Karpas-422 (cell line): ENCODE measurements at regions not wholly inside any gene's neighbourhood (a gene's known extent, or its start where the extent isn't known, plus 50 kb on each side); places are given as distances from the start of the nearest gene placed in this dataset.
A peak's percentile ranks its signal among the peaks of the same experiment; 100 is the strongest.
"Not testable (repeated sequence)": the region's sequence is repeated elsewhere in the genome, so short reads cannot be mapped to it uniquely, and the experiment has no call there.

Experiments
- DNase-seq: peaks from one replicate; pipeline ENCODE4 v3.0.0-alpha.2; 2015
- H2AFZ ChIP-seq: fragments of 200-600 bp; sonication (generic); 2 replicates; pipeline ENCODE4 v1.6.1; 2014; ENCODE audit warnings: antibody characterized with exemption, low read length, mixed read lengths
- H3K27ac ChIP-seq: fragments of 200-600 bp; sonication (generic); 2 replicates; pipeline ENCODE4 v1.5.1; 2014; ENCODE audit warnings: mild to moderate bottlenecking, low read length, moderate library complexity
- H3K27me3 ChIP-seq: fragments of 200-600 bp; sonication (generic); 2 replicates; pipeline ENCODE4 v1.6.1; 2014; ENCODE audit warnings: low read length, mixed read lengths
- H3K36me3 ChIP-seq: fragments of 200-600 bp; sonication (generic); 2 replicates; pipeline ENCODE4 v1.6.1; 2014; ENCODE audit warnings: low read length, mixed read lengths; ENCODE audit not compliant: insufficient read depth
- H3K4me1 ChIP-seq: fragments of 200-600 bp; sonication (generic); 2 replicates; pipeline ENCODE4 v1.6.1; 2014; ENCODE audit warnings: mild to moderate bottlenecking, low read length, mixed read lengths
- H3K4me2 ChIP-seq: fragments of 200-600 bp; sonication (generic); 2 replicates; pipeline ENCODE4 v1.6.1; 2014; ENCODE audit warnings: low read length, low read depth, mild to moderate bottlenecking; ENCODE audit not compliant: poor library complexity, severe bottlenecking
- H3K4me3 ChIP-seq: fragments of 200-600 bp; sonication (generic); 2 replicates; pipeline ENCODE4 v1.5.1; 2014; ENCODE audit warnings: mild to moderate bottlenecking, antibody characterized with exemption, low read length, mixed read lengths
- H3K79me2 ChIP-seq: fragments of 200-600 bp; sonication (generic); 2 replicates; pipeline ENCODE4 v1.6.1; 2014; ENCODE audit warnings: mild to moderate bottlenecking, low read length, mixed read lengths
- H3K9ac ChIP-seq: fragments of 200-600 bp; sonication (generic); 2 replicates; pipeline ENCODE4 v1.6.0; 2014; ENCODE audit warnings: low read length
- H3K9me2 ChIP-seq: fragments of 200-600 bp; sonication (generic), shearing (Covaris generic); replicated peaks from 2 replicates; pipeline ENCODE4 v1.6.0; 2014; ENCODE audit warnings: mild to moderate bottlenecking, low read length, moderate library complexity; ENCODE audit not compliant: insufficient read depth
- H3K9me3 ChIP-seq: fragments of 300-700, 200-600 bp; sonication (generic); 2 replicates; pipeline ENCODE4 v1.6.1; 2014; ENCODE audit warnings: low read length, mixed read lengths
- H4K20me1 ChIP-seq: fragments of 200-600 bp; sonication (generic); 2 replicates; pipeline ENCODE4 v1.6.1; 2014; ENCODE audit warnings: mild to moderate bottlenecking, antibody characterized with exemption, low read length, low read depth; ENCODE audit not compliant: insufficient read depth

DNA sequence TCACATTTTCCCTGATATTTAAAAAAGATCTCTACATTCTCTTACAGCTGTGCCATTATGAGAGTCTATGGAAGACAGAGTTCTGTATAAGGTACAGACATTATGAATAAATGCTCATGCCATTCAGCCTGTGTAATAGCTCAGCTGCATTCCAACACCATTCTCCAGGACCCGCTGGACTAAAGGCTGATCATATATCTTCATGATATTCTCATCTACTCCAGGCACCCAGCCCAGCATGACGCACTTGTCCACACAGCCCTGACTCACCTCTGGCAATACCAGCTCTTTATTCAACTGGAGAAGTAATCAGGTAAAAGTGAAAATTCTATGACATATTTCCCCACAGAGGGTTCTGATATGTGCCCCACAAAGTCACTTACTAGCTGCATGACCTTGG, 437.5 kb upstream of the FGF16 start:
- Histone ChIP-seq H3K4me3 (no peak overlapping the region), H4K20me1 (no peaks in the 10 kb centered on the region), H3K9me2 (no peaks in the 10 kb centered on the region), H3K9me3 (no peaks in the 10 kb centered on the region), H2AFZ (no peak overlapping the region), H3K4me1 (no peaks in the 10 kb centered on the region), H3K4me2 (no peak overlapping the region), H3K27ac (no peak overlapping the region), H3K36me3 (no peaks in the 10 kb centered on the region), H3K27me3 (no peaks in the 10 kb centered on the region), H3K9ac (no peak overlapping the region), H3K79me2 (no peaks in the 10 kb centered on the region)
- no peak for DNase-seq

DNA sequence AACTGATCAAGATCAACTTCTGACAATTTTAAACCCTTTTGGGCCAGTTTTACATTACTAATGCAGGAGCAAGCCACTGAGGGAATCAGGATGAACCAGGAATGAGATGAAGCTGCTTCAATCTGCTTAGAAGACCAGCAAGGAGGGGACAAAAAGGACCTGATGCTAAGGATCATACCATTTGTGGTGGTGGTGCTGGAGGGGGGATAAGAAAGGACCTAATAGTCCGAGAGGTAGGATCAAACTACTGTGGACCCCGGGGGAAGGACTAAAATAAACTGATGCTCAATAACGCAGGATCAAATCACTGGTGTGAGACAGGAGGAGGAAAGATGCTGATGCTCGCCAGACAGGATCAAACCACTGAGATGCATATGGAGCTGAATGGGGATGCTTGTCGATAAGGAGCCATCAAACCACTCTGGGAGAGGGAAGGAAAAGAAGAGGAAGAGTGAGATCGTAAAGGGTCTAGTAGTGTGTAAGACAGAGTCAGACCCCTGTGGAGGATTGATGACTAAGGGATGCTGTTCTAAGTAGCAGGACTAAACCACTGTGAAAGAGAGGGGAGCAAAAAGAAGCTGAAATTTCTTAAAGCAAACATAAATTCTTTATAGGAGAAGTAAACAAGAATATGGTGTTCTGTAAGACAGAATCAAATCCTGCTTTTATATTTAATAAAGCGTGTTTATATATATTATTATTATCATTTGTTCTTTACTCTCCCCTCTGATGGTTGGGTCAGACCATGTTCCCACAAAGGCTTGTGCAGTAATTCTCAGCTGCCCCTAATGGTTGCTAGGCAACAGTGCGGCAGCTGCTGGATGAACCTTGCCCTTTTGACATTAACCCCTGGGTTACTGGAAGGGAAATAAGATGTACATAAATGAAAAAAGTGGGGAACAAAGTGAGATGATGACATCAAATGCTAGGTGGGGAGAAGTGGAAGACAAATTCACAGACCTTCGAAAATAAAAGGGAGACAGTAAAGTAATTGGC, 432.5 kb upstream of the FGF16 start:
- Histone ChIP-seq H3K9me3 (no peaks in the 10 kb centered on the region), H3K4me2 (no peak overlapping the region), H4K20me1 (no peaks in the 10 kb centered on the region), H3K9ac (no peak overlapping the region), H3K27me3 (no peaks in the 10 kb centered on the region), H3K4me3 (no peak overlapping the region), H3K79me2 (no peaks in the 10 kb centered on the region), H2AFZ (no peak overlapping the region), H3K36me3 (no peaks in the 10 kb centered on the region), H3K4me1 (no peaks in the 10 kb centered on the region), H3K27ac (no peak overlapping the region), H3K9me2 (no peaks in the 10 kb centered on the region)
- peak; percentile 43 for DNase-seq

- H4K20me1 ChIP-seq = no peaks in the 10 kb centered on the region
- no peaks in the 10 kb centered on the region for H3K27me3 ChIP-seq
- H3K4me3 ChIP-seq = no peak overlapping the region
- DNase-seq = no peak
- no peaks in the 10 kb centered on the region for H3K36me3 ChIP-seq
- H3K4me2 ChIP-seq = no peak overlapping the region
- no peaks in the 10 kb centered on the region; the same call in 1 of the 2 replicates for H3K9me2 ChIP-seq
- no peaks in the 10 kb centered on the region for H3K79me2 ChIP-seq
- H3K9me3 ChIP-seq = no peaks in the 10 kb centered on the region
- H3K27ac ChIP-seq = no peak overlapping the region
- no peaks in the 10 kb centered on the region for H3K4me1 ChIP-seq
- no peak overlapping the region for H2AFZ ChIP-seq
- no peak overlapping the region for H3K9ac ChIP-seq
Measured at GRCh38 chrX:77017093-77017492, 430.1 kb upstream of the FGF16 start.

- not testable (repeated sequence) for DNase-seq, H3K9ac ChIP-seq, H3K4me1 ChIP-seq, H3K27ac ChIP-seq, H4K20me1 ChIP-seq, H3K79me2 ChIP-seq, H3K36me3 ChIP-seq, H3K27me3 ChIP-seq, H3K9me2 ChIP-seq, H3K4me2 ChIP-seq, H3K9me3 ChIP-seq, H3K4me3 ChIP-seq, H2AFZ ChIP-seq
Measured at GRCh38 chrX:77046180-77046810, 400.9 kb upstream of the FGF16 start.

DNA sequence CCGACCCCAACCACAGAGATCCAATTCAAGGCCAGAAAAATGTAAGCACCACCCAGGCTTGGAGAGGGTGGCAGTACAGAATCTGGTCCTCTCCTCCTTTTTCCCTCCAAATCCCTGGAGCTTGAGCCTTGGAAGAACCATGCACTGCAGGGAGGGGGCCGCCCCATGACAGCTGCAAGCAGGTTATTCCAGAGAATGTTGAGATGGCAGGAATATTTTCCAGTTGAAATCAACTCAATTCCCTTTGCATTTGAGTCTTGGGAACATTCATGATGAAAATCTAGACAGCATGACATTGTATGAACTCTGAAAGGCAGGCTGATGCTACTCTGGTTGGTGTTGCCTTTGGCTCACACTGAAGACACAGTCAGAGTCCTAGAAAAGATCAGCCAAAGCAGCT, 386.6 kb upstream of the FGF16 start:
- Histone ChIP-seq H3K36me3 (no peaks in the 10 kb centered on the region), H4K20me1 (no peaks in the 10 kb centered on the region), H3K79me2 (no peaks in the 10 kb centered on the region), H3K9me2 (no peaks in the 10 kb centered on the region), H3K9me3 (no peaks in the 10 kb centered on the region), H3K27me3 (no peaks in the 10 kb centered on the region), H3K4me2 (no peak overlapping the region), H3K4me3 (no peak overlapping the region), H3K9ac (no peak overlapping the region), H3K4me1 (no peaks in the 10 kb centered on the region), H3K27ac (no peak overlapping the region), H2AFZ (no peak overlapping the region)
- DNase-seq = no peak

DNA sequence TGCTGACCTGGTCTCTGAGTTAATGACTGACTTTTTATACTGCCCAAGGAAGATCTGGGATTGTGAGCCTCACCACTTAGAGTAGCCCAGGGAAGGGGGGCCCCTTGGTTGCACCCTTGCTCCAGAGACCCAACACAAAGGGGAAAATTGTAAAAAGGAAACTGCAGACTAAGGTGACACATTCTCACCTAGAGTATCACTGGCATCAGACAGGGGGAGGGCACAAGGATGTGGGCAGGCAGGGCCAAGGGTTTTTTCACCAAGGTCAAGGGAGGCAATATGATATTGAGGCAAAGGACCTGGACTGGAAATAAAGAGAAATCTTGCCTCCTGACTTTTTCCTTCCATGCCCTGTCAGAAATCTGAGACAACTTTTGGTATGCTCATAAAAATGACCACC, 386.2 kb upstream of the FGF16 start:
- Histone ChIP-seq H2AFZ (no peak overlapping the region), H4K20me1 (no peaks in the 10 kb centered on the region), H3K9me2 (no peaks in the 10 kb centered on the region), H3K4me2 (no peak overlapping the region), H3K4me1 (no peaks in the 10 kb centered on the region), H3K9me3 (no peaks in the 10 kb centered on the region), H3K9ac (no peak overlapping the region), H3K27me3 (no peaks in the 10 kb centered on the region), H3K27ac (no peak overlapping the region), H3K4me3 (no peak overlapping the region), H3K79me2 (no peaks in the 10 kb centered on the region), H3K36me3 (no peaks in the 10 kb centered on the region)
- DNase-seq = no peak

GRCh38 chrX:77061545-77061944, 385.6 kb upstream of the FGF16 start:
- DNase-seq = no peak
- H3K4me2 ChIP-seq = no peak overlapping the region
- no peaks in the 10 kb centered on the region for H3K9me3 ChIP-seq
- no peaks in the 10 kb centered on the region for H4K20me1 ChIP-seq
- no peaks in the 10 kb centered on the region for H3K27me3 ChIP-seq
- no peaks in the 10 kb centered on the region for H3K4me1 ChIP-seq
- no peaks in the 10 kb centered on the region for H3K79me2 ChIP-seq
- H3K9me2 ChIP-seq = no peaks in the 10 kb centered on the region
- H2AFZ ChIP-seq = no peak overlapping the region
- no peak overlapping the region for H3K4me3 ChIP-seq
- no peak overlapping the region for H3K27ac ChIP-seq
- no peaks in the 10 kb centered on the region for H3K36me3 ChIP-seq
- no peak overlapping the region for H3K9ac ChIP-seq

- no peaks in the 10 kb centered on the region for H3K4me1 ChIP-seq
- no peaks in the 10 kb centered on the region for H4K20me1 ChIP-seq
- H2AFZ ChIP-seq = no peak overlapping the region
- no peaks in the 10 kb centered on the region for H3K9me2 ChIP-seq
- no peaks in the 10 kb centered on the region for H3K9me3 ChIP-seq
- no peak overlapping the region for H3K4me3 ChIP-seq
- no peaks in the 10 kb centered on the region for H3K27me3 ChIP-seq
- H3K4me2 ChIP-seq = no peak overlapping the region
- no peaks in the 10 kb centered on the region for H3K36me3 ChIP-seq
- no peaks in the 10 kb centered on the region for H3K79me2 ChIP-seq
- no peak overlapping the region for H3K9ac ChIP-seq
- no peak overlapping the region for H3K27ac ChIP-seq
- DNase-seq = no peak
Measured at GRCh38 chrX:77065896-77066295, 381.3 kb upstream of the FGF16 start.
